Thoracic aorta (tissue), 2 donors: ENCODE measurements at regions not wholly inside any gene's neighbourhood (a gene's known extent, or its start where the extent isn't known, plus 50 kb on each side); places are given as distances from the start of the nearest gene placed in this dataset.

Source experiments
- ATAC-seq: fragments of 150-250 bp; one replicate; pipeline ENCODE4 v1.8.0; 2017; ENCODE audit warnings: low read depth; ENCODE audit not compliant: insufficient number of reproducible peaks, low FRiP score
- DNase-seq: peaks from one replicate; pipeline ENCODE4 v3.0.0-alpha.2; 2020; ENCODE audit warnings: low spot score
- H3K27ac ChIP-seq, 2 donors: fragments of 200-600 bp; sonication (generic); 1 replicate in 1 of 2; 2 replicates in 1 of 2; pipeline ENCODE4 v1.5.1; 2016; ENCODE audit warnings: mild to moderate bottlenecking in 2 of 2, moderate library complexity in 2 of 2
- H3K27me3 ChIP-seq: fragments of 200-600 bp; sonication (generic); replicated peaks from 2 replicates; pipeline ENCODE4 v1.6.0; 2016; ENCODE audit warnings: mild to moderate bottlenecking; ENCODE audit not compliant: insufficient read depth
- H3K36me3 ChIP-seq: fragments of 200-600 bp; sonication (generic); one replicate; pipeline ENCODE4 v1.5.1; 2016
- H3K4me1 ChIP-seq, 2 donors: fragments of 200-600 bp; sonication (generic); 1 replicate in 1 of 2; 2 replicates in 1 of 2; pipeline versions ENCODE4 v1.5.1 to v1.6.0; 2016; ENCODE audit warnings: low read depth in 2 of 2, mild to moderate bottlenecking in 1 of 2; ENCODE audit not compliant: control insufficient read depth in 1 of 2
- H3K4me3 ChIP-seq: fragments of 200-600 bp; sonication (generic); 2 replicates; pipeline ENCODE4 v1.5.1; 2016; ENCODE audit warnings: mild to moderate bottlenecking
- H3K9me3 ChIP-seq: fragments of 200-600 bp; sonication (generic); 2 replicates; pipeline ENCODE4 v1.5.1; 2016
- TF ChIP-seq, protein P1 (sequence below): fragments of 200-600 bp; sonication (generic); IDR thresholded peaks from one replicate; pipeline ENCODE4 v1.5.1; 2019; ENCODE audit warnings: antibody characterized with exemption

DNA sequence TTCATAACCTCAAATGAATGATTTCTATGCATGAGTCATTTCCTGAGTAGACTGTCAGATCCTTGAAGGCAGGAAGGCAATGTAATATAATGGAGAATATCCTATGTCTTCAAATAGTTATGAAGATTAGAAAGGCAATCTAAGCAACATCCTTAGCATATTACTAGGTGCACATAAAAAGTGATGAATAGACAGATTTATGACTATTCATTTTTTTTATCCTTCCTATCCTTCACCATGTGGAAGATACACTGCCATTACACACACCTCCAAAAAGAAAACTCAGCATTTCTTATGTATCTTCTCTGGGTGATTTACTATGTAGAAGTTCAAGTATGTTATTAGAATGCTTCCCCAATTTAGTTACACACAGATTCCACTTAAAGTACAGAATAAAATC is 126.4 kb upstream of the MAF start:
- TF ChIP-seq, protein P1, sequence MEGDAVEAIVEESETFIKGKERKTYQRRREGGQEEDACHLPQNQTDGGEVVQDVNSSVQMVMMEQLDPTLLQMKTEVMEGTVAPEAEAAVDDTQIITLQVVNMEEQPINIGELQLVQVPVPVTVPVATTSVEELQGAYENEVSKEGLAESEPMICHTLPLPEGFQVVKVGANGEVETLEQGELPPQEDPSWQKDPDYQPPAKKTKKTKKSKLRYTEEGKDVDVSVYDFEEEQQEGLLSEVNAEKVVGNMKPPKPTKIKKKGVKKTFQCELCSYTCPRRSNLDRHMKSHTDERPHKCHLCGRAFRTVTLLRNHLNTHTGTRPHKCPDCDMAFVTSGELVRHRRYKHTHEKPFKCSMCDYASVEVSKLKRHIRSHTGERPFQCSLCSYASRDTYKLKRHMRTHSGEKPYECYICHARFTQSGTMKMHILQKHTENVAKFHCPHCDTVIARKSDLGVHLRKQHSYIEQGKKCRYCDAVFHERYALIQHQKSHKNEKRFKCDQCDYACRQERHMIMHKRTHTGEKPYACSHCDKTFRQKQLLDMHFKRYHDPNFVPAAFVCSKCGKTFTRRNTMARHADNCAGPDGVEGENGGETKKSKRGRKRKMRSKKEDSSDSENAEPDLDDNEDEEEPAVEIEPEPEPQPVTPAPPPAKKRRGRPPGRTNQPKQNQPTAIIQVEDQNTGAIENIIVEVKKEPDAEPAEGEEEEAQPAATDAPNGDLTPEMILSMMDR: no peak
- DNase-seq (no peak), ATAC-seq (no peak)
- H3K4me3 ChIP-seq: no peak overlapping the region
- H3K27me3 ChIP-seq: no peaks in the 10 kb centered on the region
- H3K9me3 ChIP-seq: no peaks in the 10 kb centered on the region
- peaks cover 0 to 2% of the 10 kb centered on the region in 2 donors for H3K4me1 ChIP-seq
- H3K36me3 ChIP-seq: no peaks in the 10 kb centered on the region
- no peak overlapping the region for H3K27ac ChIP-seq

DNA sequence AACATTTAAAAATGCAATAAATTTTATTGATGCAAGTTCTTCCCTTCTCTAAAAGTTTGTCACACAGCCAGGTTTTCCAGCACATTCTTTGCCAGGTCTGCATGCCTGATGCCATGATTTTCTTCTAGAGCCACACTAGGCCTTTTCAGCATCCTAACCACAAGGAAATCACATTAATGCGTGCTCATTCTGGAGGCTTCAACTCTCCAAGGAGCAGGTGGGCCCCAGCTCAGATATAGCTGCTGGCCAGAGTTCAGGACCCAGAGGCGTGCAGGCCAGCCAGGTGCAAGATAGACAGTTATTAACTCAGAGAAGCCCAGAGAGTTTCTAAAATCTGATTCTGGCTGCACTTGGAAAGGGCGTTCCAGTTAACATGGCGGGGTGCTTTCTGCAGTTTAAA is 124.5 kb upstream of the MAF start:
- Histone ChIP-seq H3K9me3 (no peaks in the 10 kb centered on the region), H3K27ac (no peak overlapping the region), H3K36me3 (no peaks in the 10 kb centered on the region), H3K4me3 (no peak overlapping the region), H3K4me1 (peaks cover 0 to 20% of the 10 kb centered on the region in 2 donors), H3K27me3 (no peaks in the 10 kb centered on the region)
- TF ChIP-seq, protein P1: no peak
- DNase-seq (no peak), ATAC-seq (no peak)

- Histone ChIP-seq H3K9me3 (no peaks in the 10 kb centered on the region), H3K4me1 (peaks cover 0 to 23% of the 10 kb centered on the region in 2 donors), H3K27ac (no peak overlapping the region), H3K4me3 (no peak overlapping the region), H3K36me3 (no peaks in the 10 kb centered on the region), H3K27me3 (no peaks in the 10 kb centered on the region)
- DNase-seq: no peak
- TF ChIP-seq, protein P1: no peak
- ATAC-seq: no peak
Measured at GRCh38 chr16:79723583-79724168, 123.1 kb upstream of the MAF start.

- no peak overlapping the region for H3K4me3 ChIP-seq
- ATAC-seq: no peak
- H3K36me3 ChIP-seq: no peaks in the 10 kb centered on the region
- H3K9me3 ChIP-seq: no peaks in the 10 kb centered on the region
- peaks cover 19 to 47% of the 10 kb centered on the region in 2 donors for H3K4me1 ChIP-seq
- H3K27ac ChIP-seq: peak overlapping the region; percentile 49 to 60
- TF ChIP-seq, protein P1: no peak
- no peak for DNase-seq
- H3K27me3 ChIP-seq: no peaks in the 10 kb centered on the region
Measured at GRCh38 chr16:79721270-79721669, 120.7 kb upstream of the MAF start.

- Histone ChIP-seq H3K36me3 (no peaks in the 10 kb centered on the region), H3K27me3 (no peaks in the 10 kb centered on the region), H3K27ac (peak overlapping the region; percentile 84 to 92), H3K9me3 (no peaks in the 10 kb centered on the region), H3K4me1 (peaks cover 39 to 83% of the 10 kb centered on the region in 2 donors), H3K4me3 (peak overlapping the region; percentile 13)
- DNase-seq: no peak
- TF ChIP-seq, protein P1: no peak
- no peak for ATAC-seq
Measured at GRCh38 chr16:79717333-79718137, 117.0 kb upstream of the MAF start.
